ENCODE measurements at regions not wholly inside any gene's neighbourhood (a gene's known extent, or its start where the extent isn't known, plus 50 kb on each side); places are given as distances from the start of the nearest gene placed in this dataset.

GRCh38 chr3:141432904-141433303, 53.9 kb upstream of the RASA2 start:
- ATAC-seq (replicated peaks in 6 of 8): peak in 1 of 8 experiments; percentile 17
- 83 to 100% (median 100%) methylated on average over 1 to 2 of the region's 2 CpGs; no CpG with 5 or more reads in 6 of the 10 experiments for WGBS, 10 experiments
- H3K27ac ChIP-seq: no peak overlapping the region

GRCh38 chr3:141434255-141434654, 52.6 kb upstream of the RASA2 start:
- Histone ChIP-seq H3K4me3 (no peak overlapping the region), H3K27ac (no peak overlapping the region), H3K4me1 (replicated peaks in 1 of 2) (peaks cover 0 to 4% of the 10 kb centered on the region in 2 donors)
- 92 to 100% methylated on average over 1 to 2 of the region's 2 CpGs; no CpG with 5 or more reads in 8 of the 10 experiments for WGBS, 10 experiments
- no peak for ATAC-seq (replicated peaks in 6 of 8)
- in situ Hi-C loops (cut with MboI; ENCODE audit: low pct_unique_long_range_greater_than_20kb in 2 of 9, low sequenced_read_pairs in 9 of 9, unreplicated experiment in 9 of 9): loop anchor here in 1 of 9 experiments (25.0 kb wide), 1 partner anchor 122 kb away; no protein-coding TSS in a partner anchor

More at GRCh38 chr3:141432904-141433303, 53.9 kb upstream of the RASA2 start:
- H3K4me1 ChIP-seq (replicated peaks in 1 of 2): peaks cover 0 to 4% of the 10 kb centered on the region in 2 donors
- H3K4me3 ChIP-seq: no peak overlapping the region
- in situ Hi-C loops (cut with MboI; ENCODE audit: low pct_unique_long_range_greater_than_20kb in 2 of 9, low sequenced_read_pairs in 9 of 9, unreplicated experiment in 9 of 9): loop anchor here in 1 of 9 experiments (25.0 kb wide), 1 partner anchor 121 kb away; no protein-coding TSS in a partner anchor

GRCh38 chr3:141436180-141436579, 50.6 kb upstream of the RASA2 start:
- Histone ChIP-seq H3K4me3 (no peak overlapping the region), H3K27ac (no peak overlapping the region), H3K4me1 (replicated peaks in 1 of 2) (peaks cover 4 to 6% of the 10 kb centered on the region in 2 donors)
- in situ Hi-C loops (cut with MboI; ENCODE audit: low pct_unique_long_range_greater_than_20kb in 2 of 9, low sequenced_read_pairs in 9 of 9, unreplicated experiment in 9 of 9): loop anchor here in 1 of 9 experiments (25.0 kb wide), 1 partner anchor 124 kb away; no protein-coding TSS in a partner anchor
- 60 to 100% (median 97%) methylated on average over 1 to 3 of the region's 3 CpGs; no CpG with 5 or more reads in 4 of the 10 experiments for WGBS, 10 experiments
- ATAC-seq (replicated peaks in 6 of 8): no peak
